Stimulated activated CD8-positive, alpha-beta memory T cell treated with anti-CD3 and anti-CD28 coated beads, Interleukin-12 subunit alpha, Interleukin-12 subunit beta, amount 100 ng/mL, for 4 hours (primary cell): ENCODE measurements at regions not wholly inside any gene's neighbourhood (a gene's known extent, or its start where the extent isn't known, plus 50 kb on each side); places are given as distances from the start of the nearest gene placed in this dataset.
A peak's percentile ranks its signal among the peaks of the same experiment; 100 is the strongest.

ENCODE experiments used
- DNase-seq: peaks from one replicate; pipeline ENCODE4 v3.0.0-alpha.2; 2020; ENCODE audit warnings: low read depth

- DNase-seq, result no peak
Observed at GRCh38 chr6:26290941-26291340, 74.1 kb upstream of the BTN3A2 start.

- DNase-seq, result no peak
Observed at GRCh38 chr6:26292709-26293108, 72.3 kb upstream of the BTN3A2 start.

GRCh38 chr6:26294302-26294701 lies 70.7 kb upstream of the BTN3A2 start:
- DNase-seq, result no peak

- DNase-seq, result no peak
Observed at GRCh38 chr6:26295691-26296555, 69.1 kb upstream of the BTN3A2 start.

- no peak for DNase-seq
Observed at GRCh38 chr6:26296556-26296856, 68.5 kb upstream of the BTN3A2 start.

GRCh38 chr6:26296857-26297648 lies 67.9 kb upstream of the BTN3A2 start:
- no peak for DNase-seq

GRCh38 chr6:26299286-26300042 lies 65.5 kb upstream of the BTN3A2 start:
- no peak for DNase-seq

GRCh38 chr6:26300043-26300331 lies 65.0 kb upstream of the BTN3A2 start:
- no peak for DNase-seq

GRCh38 chr6:26300359-26300758 lies 64.6 kb upstream of the BTN3A2 start:
- DNase-seq, result no peak

GRCh38 chr6:26300828-26301227 lies 64.2 kb upstream of the BTN3A2 start:
- DNase-seq, result no peak

- DNase-seq, result no peak
Observed at GRCh38 chr6:26301638-26302037, 63.4 kb upstream of the BTN3A2 start.

GRCh38 chr6:26302941-26303559 lies 61.9 kb upstream of the BTN3A2 start:
- no peak for DNase-seq

GRCh38 chr6:26304213-26304796 lies 60.7 kb upstream of the BTN3A2 start:
- no peak for DNase-seq

- peak; percentile 35 for DNase-seq
Observed at GRCh38 chr6:26304797-26305640, 60.0 kb upstream of the BTN3A2 start.

GRCh38 chr6:26305641-26305969 lies 59.4 kb upstream of the BTN3A2 start:
- no peak for DNase-seq

GRCh38 chr6:26306232-26306631 lies 58.8 kb upstream of the BTN3A2 start:
- DNase-seq, result no peak

- no peak for DNase-seq
Observed at GRCh38 chr6:26307850-26308249, 57.1 kb upstream of the BTN3A2 start.

GRCh38 chr6:26309731-26310142 lies 55.3 kb upstream of the BTN3A2 start:
- DNase-seq, result no peak

GRCh38 chr6:26311012-26311384 lies 54.0 kb upstream of the BTN3A2 start:
- DNase-seq, result no peak

- no peak for DNase-seq
Observed at GRCh38 chr6:26311385-26312095, 53.5 kb upstream of the BTN3A2 start.

- DNase-seq, result no peak
Observed at GRCh38 chr6:26312096-26312463, 52.9 kb upstream of the BTN3A2 start.
